Panc1 (cell line): ENCODE measurements at regions not wholly inside any gene's neighbourhood (a gene's known extent, or its start where the extent isn't known, plus 50 kb on each side); places are given as distances from the start of the nearest gene placed in this dataset.

Experiments
- CTCF ChIP-seq: fragments of 450-650 bp; IDR thresholded peaks from 2 replicates; pipeline ENCODE4 v1.5.1; 2017; ENCODE audit warnings: mild to moderate bottlenecking
- POLR2AphosphoS5 ChIP-seq: IDR thresholded peaks from 2 replicates; pipeline ENCODE4 v1.6.1; 2012; ENCODE audit warnings: mild to moderate bottlenecking, low read depth, low read length, moderate library complexity
- TF ChIP-seq, protein P1 (sequence below), 2 experiments: IDR thresholded peaks; 2 replicates each; pipeline ENCODE4 v1.6.1; 2011 to 2012; ENCODE audit warnings: low read depth in 2 of 2, control low read depth in 1 of 2, low read length in 1 of 2, mild to moderate bottlenecking in 1 of 2, moderate library complexity in 1 of 2; ENCODE audit not compliant: insufficient read depth in 1 of 2

GRCh38 chr1:30645807-30646206 lies 77.6 kb downstream of the MATN1 start:
- TF ChIP-seq CTCF (no peak), POLR2AphosphoS5 (no peak)
- TF ChIP-seq, protein P1, sequence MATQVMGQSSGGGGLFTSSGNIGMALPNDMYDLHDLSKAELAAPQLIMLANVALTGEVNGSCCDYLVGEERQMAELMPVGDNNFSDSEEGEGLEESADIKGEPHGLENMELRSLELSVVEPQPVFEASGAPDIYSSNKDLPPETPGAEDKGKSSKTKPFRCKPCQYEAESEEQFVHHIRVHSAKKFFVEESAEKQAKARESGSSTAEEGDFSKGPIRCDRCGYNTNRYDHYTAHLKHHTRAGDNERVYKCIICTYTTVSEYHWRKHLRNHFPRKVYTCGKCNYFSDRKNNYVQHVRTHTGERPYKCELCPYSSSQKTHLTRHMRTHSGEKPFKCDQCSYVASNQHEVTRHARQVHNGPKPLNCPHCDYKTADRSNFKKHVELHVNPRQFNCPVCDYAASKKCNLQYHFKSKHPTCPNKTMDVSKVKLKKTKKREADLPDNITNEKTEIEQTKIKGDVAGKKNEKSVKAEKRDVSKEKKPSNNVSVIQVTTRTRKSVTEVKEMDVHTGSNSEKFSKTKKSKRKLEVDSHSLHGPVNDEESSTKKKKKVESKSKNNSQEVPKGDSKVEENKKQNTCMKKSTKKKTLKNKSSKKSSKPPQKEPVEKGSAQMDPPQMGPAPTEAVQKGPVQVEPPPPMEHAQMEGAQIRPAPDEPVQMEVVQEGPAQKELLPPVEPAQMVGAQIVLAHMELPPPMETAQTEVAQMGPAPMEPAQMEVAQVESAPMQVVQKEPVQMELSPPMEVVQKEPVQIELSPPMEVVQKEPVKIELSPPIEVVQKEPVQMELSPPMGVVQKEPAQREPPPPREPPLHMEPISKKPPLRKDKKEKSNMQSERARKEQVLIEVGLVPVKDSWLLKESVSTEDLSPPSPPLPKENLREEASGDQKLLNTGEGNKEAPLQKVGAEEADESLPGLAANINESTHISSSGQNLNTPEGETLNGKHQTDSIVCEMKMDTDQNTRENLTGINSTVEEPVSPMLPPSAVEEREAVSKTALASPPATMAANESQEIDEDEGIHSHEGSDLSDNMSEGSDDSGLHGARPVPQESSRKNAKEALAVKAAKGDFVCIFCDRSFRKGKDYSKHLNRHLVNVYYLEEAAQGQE (IDR thresholded peaks at IDR 0.05; ENCODE audit: insufficient read depth in 1 of 2, low read depth in 2 of 2, low read length in 1 of 2): no peak
